Renal cortex interstitium (tissue), 11 donors: ENCODE measurements at regions not wholly inside any gene's neighbourhood (a gene's known extent, or its start where the extent isn't known, plus 50 kb on each side); places are given as distances from the start of the nearest gene placed in this dataset.
"Not testable (repeated sequence)": the region's sequence is repeated elsewhere in the genome, so short reads cannot be mapped to it uniquely, and the experiment has no call there.

Source experiments
- DNase-seq, 11 donors: peaks; one replicate each; pipeline ENCODE4 v3.0.0-alpha.2; 2013; ENCODE audit warnings: low read depth in 9 of 11, low spot score in 4 of 11; ENCODE audit errors: extremely low read depth in 1 of 11

DNA sequence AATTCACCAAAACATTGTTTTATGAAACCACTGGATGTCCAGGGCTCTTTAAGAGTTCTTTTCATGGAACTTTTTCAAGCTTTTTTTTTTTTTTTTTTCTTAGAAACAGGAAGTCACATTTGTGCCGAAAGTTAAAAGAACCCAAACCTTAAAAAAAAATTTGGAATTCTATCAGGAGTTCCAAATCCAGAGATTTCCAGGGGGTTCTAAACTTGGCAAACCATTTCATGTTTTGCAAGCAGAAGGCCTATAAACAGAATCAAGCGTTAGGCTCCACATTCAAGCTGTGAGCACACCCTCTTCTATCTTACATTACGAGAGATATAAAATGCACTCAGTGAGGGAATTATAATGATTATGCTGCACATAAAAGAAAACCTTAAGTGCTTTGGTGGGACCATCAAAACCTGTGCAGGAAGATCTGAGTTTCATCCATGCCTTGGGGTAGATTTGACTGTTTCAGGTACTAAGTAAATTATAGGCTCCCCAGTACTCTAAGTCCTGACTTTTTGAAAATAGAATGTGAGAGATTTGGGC is 154.8 kb upstream of the FAR2 start:
- no peak for DNase-seq

DNA sequence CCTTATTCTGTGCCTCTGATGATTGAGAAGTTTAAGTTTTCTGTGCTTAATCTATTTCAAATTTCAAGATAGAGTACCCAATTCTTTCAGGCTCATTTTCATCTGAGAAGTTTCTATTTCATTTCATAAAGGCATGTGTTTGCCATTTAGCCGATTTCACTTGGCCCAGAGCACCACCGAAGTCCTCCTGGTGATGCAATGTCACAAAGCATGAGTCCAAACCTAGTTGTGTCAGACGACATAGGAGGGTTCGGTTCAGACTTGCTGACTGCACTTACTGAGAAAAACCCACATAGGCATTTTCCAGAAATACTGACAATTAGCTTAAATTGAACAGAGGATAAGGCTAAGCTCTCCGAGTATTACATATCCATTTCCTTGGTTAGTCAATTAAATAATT is 152.4 kb upstream of the FAR2 start:
- DNase-seq, result no peak

DNA sequence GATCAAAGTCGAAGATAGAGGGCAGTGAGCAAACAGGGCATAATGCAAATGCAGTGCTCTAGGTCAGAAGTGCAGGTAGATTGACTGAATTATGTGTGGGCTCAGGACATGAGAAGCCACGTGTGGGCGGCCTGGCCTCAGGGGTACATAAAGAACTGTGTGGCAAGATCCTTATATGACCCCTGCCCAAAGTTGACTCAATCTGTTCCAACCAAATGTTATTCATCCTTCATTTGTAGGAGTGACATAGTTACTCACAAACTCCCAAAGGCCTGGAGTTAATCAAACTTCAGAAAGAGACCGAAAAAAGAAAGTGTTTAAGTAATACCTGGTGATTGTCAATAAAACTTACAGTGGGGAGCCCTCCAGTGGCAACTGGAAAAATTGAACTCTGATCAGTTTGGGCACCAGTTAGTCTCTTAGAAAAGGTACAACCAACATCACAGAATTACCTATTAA is 150.4 kb upstream of the FAR2 start:
- DNase-seq, result peak in 7 of 11 donors; percentile 1 to 29 (median 12)

DNA sequence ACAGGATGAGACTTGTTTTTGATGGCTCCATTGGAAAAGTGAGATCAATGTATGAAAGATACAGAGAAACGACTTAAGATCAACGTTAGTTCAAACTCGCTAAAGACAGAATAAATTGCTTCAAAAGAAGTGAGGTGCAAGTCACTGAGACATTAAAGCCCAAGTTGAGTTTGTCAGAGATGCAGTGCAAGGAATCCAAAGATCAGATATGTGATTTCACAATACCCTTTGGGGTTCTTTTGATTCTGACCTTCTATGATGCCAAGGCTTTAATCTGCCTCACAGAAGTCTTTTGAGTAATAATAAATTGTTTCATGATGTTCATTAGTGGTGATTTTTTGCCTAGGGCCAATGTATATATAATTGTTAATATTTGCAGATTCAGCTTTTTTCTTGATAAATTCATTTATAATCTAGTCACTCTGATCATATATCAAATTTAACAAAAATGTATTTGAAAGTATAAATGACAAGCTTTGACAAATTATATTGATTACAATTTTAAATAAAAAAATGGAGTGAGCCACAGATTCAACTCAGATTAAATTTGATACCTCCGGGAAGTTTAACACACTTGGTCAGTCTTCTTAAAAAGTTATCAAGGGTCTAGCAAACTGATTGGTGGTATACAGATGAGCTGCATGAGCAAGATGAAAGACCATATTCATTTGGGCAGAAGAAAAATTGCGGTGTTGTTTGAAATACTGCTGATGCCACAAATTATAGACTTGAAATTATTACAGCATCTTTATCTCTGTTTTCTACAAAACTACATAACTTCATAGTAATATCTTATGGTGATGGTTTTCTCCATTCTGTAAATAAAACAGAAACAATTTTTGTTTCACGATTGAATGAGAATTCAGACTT is 144.8 kb upstream of the FAR2 start:
- no peak for DNase-seq

DNA sequence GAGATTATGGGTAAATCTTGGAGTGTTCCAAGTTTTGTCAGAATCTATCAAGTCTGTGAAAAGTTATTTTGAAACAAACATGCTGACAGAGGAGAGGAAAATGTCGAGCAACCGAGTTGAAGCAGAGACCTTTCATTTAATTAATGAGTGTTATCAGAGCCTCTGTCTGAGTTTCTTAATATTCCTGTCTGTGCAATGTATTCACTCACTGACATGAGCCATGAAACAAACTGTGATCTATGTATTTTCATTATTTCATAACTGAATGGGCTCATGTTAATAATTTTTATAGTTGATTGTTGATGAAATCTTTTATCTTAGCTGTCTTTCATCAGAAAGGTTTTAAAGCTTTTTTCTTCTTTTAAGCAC is 144.2 kb upstream of the FAR2 start:
- no peak for DNase-seq

DNA sequence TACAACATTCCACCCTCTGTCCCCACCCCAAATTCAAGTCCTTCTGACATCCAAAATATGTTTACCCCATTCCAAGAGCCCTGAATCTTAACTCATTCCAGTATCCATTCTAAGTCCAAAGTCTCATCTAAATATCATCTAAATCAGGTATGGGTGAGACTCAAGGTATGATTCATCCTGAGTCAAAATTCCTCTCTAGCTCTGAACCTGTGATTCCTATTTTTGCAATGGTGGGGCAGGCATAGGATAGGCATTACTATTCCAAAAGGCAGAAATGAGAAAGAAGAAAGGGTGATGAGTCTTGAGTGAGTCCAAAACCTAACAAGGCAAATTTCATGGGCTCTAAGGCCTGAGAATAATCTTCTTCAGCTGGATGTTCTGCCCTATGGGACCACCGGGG is 140.3 kb upstream of the FAR2 start:
- no peak for DNase-seq

DNA sequence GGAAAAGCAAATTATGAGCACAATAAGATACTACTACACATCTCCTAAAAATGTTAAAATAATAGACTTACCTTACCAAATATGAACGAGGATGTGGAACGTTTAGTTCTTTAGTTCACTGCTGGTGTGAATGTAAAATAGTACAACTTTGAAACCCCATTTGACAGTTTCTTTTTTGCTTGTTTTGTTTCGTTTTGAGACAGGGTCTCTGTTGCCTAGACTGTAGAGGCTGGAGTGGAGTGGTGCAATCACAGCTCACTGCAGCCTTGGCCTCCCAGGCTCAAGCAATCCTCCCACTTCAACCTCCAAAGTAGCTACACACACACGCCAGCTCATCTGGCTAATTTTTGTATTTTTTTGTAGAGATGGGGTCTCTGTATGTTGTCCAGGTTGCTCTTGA is 136.4 kb upstream of the FAR2 start:
- DNase-seq, result no peak

DNA sequence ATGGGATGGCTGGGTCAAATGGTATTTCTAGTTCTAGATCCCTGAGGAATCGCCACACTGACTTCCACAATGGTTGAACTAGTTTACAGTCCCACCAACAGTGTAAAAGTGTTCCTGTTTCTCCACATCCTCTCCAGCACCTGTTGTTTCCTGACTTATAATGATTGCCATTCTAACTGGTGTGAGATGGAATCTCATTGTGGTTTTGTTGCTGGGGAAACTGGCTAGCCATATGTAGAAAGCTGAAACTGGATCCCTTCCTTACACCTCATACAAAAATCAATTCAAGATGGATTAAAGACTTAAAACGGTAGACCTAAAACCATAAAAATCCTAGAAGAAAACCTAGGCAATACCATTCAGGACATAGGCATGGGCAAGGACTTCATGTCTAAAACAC is 131.5 kb upstream of the FAR2 start:
- DNase-seq, result not testable (repeated sequence)

DNA sequence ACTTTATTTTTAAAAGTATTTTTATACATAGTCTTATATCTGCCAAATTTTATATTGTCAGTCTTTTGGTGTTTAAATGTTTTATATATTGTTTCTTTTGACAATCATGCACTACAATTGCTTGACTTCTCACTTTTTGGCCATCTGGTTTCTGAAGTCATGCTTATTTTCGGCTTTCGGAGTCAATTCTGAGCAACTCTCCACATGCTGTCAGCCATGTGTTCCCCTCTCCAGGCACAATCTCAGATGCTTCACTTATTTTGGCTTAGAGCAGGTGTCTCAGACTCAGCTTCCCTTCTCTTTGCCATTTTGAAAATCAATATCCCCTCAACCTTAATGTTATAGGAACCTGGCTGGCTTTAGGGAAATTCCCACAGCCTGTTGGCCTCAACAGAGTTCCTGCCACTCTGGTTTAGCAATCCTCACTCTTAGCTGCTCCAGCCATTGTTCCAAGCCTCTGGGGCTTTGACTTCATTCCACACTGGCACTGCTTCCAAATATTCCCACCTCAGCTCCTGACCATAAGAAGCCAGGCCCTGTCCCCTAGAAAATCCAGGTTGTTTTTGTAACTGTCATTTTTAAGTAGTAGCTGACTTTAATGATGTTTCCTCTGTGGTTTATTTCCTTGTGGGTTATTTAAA is 125.5 kb upstream of the FAR2 start:
- DNase-seq, result no peak

DNA sequence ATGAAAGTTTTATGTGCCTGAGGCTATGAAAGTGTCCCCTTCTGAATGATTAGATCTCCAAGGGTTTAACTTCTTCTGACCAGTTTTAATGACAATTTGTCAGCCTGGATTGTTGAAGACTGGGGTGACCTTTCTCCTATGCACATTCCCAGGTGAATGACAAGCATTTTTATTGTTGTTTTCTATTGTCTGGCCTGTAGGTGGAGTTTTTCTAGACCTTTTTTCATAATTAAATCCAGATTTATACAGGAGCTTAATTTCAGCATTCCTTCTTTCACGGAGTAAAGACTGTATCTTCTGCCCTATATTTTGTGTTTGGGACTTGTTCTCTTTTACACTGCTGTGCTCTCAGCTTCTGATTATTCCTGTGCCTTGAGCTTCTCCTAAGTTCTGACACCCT is 125.0 kb upstream of the FAR2 start:
- DNase-seq, result peak in 2 of 11 donors; percentile 12 to 27

DNA sequence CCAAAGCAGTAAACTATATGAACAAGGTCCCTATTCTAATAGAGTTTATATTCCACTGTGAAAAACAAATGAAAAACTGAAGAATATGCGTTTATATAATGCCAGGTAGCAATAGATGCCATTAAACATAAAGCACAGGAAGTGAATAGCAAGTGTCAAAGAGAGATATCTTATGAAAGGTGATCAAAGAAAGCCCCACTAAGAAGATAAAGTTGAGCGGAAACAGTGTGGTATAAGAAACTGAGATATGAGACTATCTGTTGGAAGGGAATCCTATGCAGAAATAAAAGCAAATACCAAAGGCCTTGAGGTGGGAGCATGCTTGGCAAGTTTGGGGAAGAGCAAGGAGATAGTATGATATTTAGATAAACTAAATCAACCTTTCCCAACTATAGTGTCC is 123.1 kb upstream of the FAR2 start:
- DNase-seq, result no peak

DNA sequence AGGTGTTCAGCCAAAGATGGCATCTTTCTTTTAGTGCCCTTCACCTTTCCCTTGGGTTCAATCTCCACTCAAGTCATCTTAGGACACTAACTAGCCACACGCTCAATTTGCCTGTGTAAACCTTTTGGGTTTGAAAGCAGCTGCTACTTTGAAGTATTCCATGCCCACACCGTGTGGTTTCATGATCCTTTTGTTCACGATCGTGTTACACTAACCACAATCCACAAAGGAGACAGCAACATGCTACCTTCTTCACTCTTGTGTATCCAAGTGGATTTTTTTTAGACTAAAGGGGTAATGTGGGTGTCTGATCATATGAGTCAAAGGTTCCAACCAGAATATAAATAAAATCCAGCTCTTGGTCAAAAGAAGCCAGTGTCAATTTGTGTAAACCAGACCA is 122.7 kb upstream of the FAR2 start:
- DNase-seq, result no peak

DNA sequence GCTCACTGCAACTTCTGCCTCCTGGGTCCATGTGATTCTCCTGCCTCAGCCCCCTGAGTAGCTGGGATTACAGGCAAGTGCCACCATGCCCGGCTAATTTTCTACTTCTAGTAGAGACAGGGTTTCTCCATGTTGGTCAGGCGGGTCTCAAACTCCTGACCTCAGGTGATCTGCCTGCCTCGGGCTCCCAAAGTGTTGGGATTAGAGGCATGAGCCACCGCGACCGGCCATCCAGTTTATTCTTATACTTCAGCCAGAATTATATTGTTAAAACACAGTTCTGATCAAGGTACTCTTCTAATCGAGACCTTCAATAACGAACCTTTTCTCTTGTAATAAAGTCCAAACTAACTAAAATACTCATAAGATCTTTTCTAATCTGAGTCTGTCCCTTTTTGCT is 119.6 kb upstream of the FAR2 start:
- DNase-seq, result not testable (repeated sequence)

DNA sequence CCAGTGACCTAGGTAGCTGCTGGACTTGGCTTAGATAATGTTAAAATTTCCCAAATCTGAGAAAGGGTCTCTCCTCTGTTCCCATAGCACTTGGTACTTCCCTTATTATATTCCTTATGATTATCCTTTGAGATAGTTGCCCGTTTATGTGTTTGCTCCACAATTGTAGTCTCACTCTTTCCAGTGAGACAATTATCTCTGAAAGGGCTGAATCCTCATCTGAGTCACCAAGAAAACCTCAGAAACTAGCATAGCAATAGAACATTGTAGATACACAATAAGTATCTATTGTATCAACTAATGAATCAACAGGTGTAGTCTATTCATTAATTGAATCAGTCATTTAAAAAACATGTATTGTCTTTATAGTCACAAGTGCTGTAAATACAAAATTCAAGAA is 119.1 kb upstream of the FAR2 start:
- no peak for DNase-seq

DNA sequence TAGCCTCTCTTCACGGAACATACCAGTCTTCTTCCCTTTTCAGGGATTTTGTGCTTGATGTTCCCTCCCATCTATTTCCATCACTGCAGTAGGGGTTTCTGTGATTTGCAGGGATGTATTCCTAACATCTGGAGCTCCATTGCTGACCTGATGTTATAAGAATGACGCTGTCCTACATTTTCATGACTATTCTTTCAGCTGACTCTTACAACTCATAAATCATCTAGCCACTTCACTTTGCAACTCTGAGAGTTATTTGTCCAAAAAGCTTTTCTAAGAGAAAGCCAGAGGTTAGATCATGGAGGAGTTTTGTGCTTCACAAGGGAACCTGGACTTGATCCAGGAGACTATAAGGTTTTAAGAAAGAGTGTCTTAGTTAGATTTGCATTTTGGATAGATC is 116.6 kb upstream of the FAR2 start:
- DNase-seq, result no peak

DNA sequence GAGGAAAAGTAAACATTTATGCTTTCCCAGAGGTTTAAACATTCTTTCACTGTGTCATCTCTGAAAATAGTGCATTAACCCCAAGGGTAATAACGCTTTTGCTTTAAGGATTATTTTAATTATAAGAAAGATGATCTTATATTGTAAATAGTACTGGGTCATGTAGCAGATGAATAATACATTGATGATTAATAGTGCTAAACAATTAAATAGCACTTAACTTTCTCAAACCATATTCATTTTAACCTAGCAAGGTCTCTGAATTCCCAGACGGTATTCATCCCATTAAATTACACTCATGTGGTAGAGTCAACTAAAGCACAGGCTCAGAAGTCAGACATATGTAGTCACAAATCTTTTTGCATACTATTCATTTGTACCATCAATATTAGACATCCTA is 115.6 kb upstream of the FAR2 start:
- no peak for DNase-seq

DNA sequence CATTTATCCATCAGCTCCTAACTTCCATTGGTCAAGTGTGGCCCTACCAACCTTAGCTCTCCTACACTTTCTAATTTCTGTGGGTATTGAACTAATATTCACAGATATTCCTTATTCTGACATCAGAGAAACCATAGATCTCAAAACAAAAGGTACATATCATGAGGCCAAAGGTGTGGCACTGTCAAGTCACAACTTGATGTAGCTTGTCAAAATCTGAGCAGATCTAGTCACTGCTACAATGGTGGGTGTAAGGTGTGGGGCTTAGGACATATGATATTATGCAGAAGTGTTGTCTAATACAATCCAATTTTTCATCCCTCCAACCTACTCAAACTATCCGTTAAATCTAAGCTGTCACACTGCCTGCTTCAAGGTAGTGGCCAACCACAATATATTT is 114.0 kb upstream of the FAR2 start:
- no peak for DNase-seq

DNA sequence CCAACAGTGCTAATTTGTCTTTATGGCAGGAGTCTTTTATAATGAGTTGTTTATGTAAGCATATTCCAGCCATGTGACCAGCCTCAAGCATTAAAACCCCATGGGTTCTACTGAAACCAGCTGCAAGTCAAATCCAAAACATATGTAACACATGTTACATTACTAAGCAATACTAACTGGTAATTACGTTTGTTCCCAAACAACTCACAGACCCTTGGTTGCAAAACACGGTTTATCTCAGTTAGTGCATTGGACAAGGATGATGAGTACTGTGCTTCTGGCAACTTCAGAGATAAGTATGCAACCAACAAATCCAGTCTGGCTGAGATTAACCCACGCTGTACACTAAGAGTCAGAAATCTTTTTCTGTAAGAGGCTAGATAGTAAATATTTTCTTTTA is 110.1 kb upstream of the FAR2 start:
- no peak for DNase-seq

DNA sequence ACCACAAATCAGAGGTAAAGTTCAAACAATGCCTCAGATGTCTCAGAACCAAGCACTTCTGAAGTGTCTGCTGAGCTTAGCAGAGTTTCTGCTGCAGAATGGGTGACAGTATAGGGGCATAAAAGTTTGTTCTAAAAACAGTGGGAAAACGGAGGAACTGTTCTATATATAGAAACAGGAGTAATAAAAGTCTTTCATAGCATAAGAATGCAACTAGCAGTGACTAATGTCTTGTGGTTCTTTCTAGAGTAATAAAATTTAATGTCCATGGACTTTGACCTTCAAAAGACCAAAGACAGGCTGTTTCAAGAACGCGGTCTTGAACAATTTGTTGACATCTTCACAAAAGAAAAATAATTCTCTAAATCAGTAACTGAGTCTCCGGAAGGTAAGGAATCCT is 107.5 kb upstream of the FAR2 start:
- DNase-seq, result peak in 7 of 11 donors; percentile 24 to 47 (median 37)

DNA sequence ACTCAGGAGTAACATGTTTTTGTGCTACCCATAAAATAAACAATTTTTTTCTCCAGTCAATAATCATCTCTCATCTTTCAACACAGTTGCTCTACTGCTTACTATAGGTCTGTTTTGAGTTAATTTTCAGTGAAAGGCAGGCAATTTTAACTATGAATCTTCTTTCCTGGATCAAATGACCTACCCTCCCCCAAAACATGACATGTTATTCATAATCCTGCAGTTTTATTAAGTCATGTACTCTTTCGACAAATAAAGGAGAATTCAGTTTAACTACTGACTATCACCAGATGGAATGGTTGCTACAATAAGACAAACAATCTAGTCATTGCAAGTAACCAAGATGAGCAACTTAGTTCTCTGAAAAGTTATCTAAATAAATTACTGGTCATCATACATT is 106.0 kb upstream of the FAR2 start:
- DNase-seq, result no peak

DNA sequence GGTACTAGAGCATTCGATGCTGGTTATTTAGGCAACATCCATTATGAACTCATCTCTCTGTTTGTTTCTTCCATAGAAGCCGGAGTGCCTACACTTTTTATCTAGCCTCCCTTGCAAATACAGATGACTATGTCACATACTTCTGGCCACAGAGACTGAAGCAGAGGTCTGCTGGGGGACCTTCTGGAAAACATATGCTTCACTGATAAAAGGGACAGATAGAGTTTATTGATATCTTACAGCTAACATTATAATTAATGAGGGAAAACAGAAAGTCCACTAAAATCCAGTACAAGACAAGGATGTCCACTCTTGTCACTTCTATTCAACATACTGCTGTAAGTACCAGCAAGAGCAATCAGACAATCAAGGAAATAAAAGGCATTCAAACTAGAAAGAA is 104.3 kb upstream of the FAR2 start:
- DNase-seq, result no peak
